ENCODE measurements at regions not wholly inside any gene's neighbourhood (a gene's known extent, or its start where the extent isn't known, plus 50 kb on each side); places are given as distances from the start of the nearest gene placed in this dataset.

DNA sequence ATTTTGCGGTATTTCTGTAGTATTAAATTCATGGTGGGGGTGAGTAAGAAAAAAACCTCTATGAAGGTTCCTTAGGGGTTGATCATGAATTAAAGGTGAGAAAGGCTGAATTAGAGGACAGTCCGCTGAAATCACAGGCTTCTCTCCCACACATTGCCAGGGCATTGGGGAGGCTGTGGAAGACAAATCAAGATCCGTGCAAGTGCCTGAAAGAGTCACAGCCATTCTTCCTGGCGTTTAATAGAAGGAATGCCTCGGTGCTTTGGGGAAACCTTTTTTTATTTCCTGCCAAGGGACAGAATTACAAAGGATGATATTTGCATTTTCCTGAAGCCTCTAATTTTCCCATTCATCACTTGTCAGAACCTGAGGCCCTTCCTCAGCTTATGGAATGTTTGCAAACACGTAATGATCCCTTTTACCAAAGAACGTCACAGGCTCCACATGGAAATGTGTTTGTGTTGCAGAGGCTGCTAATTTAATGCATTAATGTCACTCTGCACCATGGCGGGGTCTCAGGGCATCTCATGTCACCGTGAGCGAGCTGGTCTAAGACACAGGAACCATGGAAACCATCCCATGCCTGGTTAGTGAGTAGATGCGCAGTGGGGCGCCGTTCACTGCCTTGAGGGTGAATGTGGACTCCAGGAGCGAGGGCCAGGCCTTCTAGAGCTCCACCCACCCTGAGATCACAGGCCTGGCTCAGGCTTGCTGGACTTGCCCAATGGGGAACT is 185.9 kb upstream of the SULF2 start:
- TF ChIP-seq, protein P1, sequence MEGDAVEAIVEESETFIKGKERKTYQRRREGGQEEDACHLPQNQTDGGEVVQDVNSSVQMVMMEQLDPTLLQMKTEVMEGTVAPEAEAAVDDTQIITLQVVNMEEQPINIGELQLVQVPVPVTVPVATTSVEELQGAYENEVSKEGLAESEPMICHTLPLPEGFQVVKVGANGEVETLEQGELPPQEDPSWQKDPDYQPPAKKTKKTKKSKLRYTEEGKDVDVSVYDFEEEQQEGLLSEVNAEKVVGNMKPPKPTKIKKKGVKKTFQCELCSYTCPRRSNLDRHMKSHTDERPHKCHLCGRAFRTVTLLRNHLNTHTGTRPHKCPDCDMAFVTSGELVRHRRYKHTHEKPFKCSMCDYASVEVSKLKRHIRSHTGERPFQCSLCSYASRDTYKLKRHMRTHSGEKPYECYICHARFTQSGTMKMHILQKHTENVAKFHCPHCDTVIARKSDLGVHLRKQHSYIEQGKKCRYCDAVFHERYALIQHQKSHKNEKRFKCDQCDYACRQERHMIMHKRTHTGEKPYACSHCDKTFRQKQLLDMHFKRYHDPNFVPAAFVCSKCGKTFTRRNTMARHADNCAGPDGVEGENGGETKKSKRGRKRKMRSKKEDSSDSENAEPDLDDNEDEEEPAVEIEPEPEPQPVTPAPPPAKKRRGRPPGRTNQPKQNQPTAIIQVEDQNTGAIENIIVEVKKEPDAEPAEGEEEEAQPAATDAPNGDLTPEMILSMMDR (IDR thresholded peaks at IDR 0.05; ENCODE audit: insufficient read depth in 1 of 2, low read depth in 1 of 2, low read length in 1 of 2, severe bottlenecking in 1 of 2, unreplicated experiment in 1 of 2): no peak
- Mint-ChIP-seq H3K27ac (ENCODE audit: unreplicated experiment) (no peak overlapping the region), H3K4me3 (ENCODE audit: unreplicated experiment) (no peak overlapping the region), H3K27me3 (ENCODE audit: insufficient read depth, unreplicated experiment) (no peaks in the 10 kb centered on the region), H3K9me3 (ENCODE audit: unreplicated experiment) (no peaks in the 10 kb centered on the region), H3K36me3 (ENCODE audit: insufficient read depth, unreplicated experiment) (no peaks in the 10 kb centered on the region), H3K4me1 (ENCODE audit: low read depth, unreplicated experiment) (no peaks in the 10 kb centered on the region)
- Histone ChIP-seq H3K27me3 (replicated peaks; ENCODE audit: control insufficient read depth, insufficient read depth, low read length) (no peaks in the 10 kb centered on the region), H3K4me3 (ENCODE audit: low read depth, low read length) (no peak overlapping the region), H3K36me3 (ENCODE audit: control insufficient read depth, insufficient read depth, low read length) (no peaks in the 10 kb centered on the region), H3K9me3 (no peaks in the 10 kb centered on the region), H3K4me1 (peaks cover 6% of the 10 kb centered on the region; the same call in 1 of the 2 replicates)
- intact Hi-C loops (cut with micrococcal nuclease; ENCODE audit: unreplicated experiment): no loop called here
- BruUV-seq (replicated peaks): no TSS peak
- CTCF ChIA-PET: interaction anchor here (0.5 to 1.0 kb wide), 2 partner anchors 291 to 649 kb away, joined by 3 read pairs; no protein-coding TSS in a partner anchor
- POLR2A ChIA-PET: no interaction called here
- DNase-seq: no peak

DNA sequence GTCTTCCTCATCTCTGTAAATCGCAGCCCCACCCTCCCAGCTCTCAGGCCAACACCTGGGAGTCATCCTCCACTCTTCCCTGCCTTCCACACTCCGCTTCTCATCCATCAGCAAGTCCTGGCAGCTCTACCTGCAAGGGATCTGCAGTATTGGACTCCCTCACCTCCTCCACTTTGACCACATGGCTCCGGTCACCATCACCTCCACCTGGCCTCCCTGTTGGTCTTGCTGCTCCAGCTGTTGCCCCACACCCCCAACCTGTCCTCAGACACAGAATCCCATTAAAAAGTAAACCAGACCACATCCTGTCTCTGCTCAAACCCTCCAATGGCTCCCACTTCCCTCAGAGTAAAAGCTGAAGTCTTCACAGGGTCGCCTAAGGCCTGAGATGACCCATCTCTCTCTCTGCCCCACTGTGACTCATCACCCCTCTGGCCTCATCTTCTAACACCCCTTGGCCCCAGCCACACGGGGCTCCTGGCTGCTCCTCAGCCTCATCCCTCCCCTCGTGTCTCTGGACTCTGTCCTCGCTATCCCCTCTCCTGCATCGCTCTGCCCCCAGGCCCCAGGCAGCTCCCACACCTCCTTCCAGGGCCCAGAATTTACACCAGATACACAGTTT is 185.1 kb upstream of the SULF2 start:
- Mint-ChIP-seq H3K4me3 (ENCODE audit: unreplicated experiment) (no peak overlapping the region), H3K27me3 (ENCODE audit: insufficient read depth, unreplicated experiment) (no peaks in the 10 kb centered on the region), H3K36me3 (ENCODE audit: insufficient read depth, unreplicated experiment) (no peaks in the 10 kb centered on the region), H3K9me3 (ENCODE audit: unreplicated experiment) (no peaks in the 10 kb centered on the region), H3K27ac (ENCODE audit: unreplicated experiment) (peak overlapping the region; percentile 1), H3K4me1 (ENCODE audit: low read depth, unreplicated experiment) (no peaks in the 10 kb centered on the region)
- Histone ChIP-seq H3K4me1 (peaks cover 6% of the 10 kb centered on the region; the same call in 1 of the 2 replicates), H3K36me3 (ENCODE audit: control insufficient read depth, insufficient read depth, low read length) (no peaks in the 10 kb centered on the region), H3K9me3 (no peaks in the 10 kb centered on the region), H3K4me3 (ENCODE audit: low read depth, low read length) (no peak overlapping the region), H3K27me3 (replicated peaks; ENCODE audit: control insufficient read depth, insufficient read depth, low read length) (no peaks in the 10 kb centered on the region)
- TF ChIP-seq, protein P1 (IDR thresholded peaks at IDR 0.05; ENCODE audit: insufficient read depth in 1 of 2, low read depth in 1 of 2, low read length in 1 of 2, severe bottlenecking in 1 of 2, unreplicated experiment in 1 of 2): no peak
- CTCF ChIA-PET: no interaction called here
- BruUV-seq (replicated peaks): no TSS peak
- intact Hi-C loops (cut with micrococcal nuclease; ENCODE audit: unreplicated experiment): no loop called here
- POLR2A ChIA-PET: no interaction called here
- DNase-seq: no peak

DNA sequence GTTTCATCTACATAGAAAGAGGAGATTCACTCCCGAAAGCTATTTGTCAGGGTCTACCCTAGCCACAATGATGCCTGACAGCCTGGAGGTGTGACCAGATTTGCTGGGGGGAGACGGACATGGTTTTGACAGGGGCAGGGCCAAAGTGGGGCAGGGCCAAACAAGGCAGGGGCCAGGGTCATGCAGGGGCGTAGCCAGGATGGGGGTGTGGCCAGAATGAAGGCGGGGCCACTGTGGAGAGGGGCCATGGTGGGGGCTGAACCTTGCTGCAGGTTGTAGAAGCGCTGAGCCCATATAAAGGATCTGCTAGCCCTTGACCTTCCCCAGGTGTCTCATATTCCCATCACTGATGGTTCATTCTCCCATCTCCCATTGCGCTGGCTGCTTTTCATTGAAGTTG is 184.1 kb upstream of the SULF2 start:
- Mint-ChIP-seq H3K4me1 (ENCODE audit: low read depth, unreplicated experiment) (no peaks in the 10 kb centered on the region), H3K27me3 (ENCODE audit: insufficient read depth, unreplicated experiment) (no peaks in the 10 kb centered on the region), H3K27ac (ENCODE audit: unreplicated experiment) (no peak overlapping the region), H3K4me3 (ENCODE audit: unreplicated experiment) (no peak overlapping the region), H3K9me3 (ENCODE audit: unreplicated experiment) (no peaks in the 10 kb centered on the region), H3K36me3 (ENCODE audit: insufficient read depth, unreplicated experiment) (no peaks in the 10 kb centered on the region)
- intact Hi-C loops (cut with micrococcal nuclease; ENCODE audit: unreplicated experiment): no loop called here
- POLR2A ChIA-PET: no interaction called here
- no peak overlapping the region for H3K4me3 ChIP-seq (ENCODE audit: low read depth, low read length)
- BruUV-seq (replicated peaks): no TSS peak
- H3K27me3 ChIP-seq (replicated peaks; ENCODE audit: control insufficient read depth, insufficient read depth, low read length): no peaks in the 10 kb centered on the region
- H3K9me3 ChIP-seq: no peaks in the 10 kb centered on the region
- H3K36me3 ChIP-seq (ENCODE audit: control insufficient read depth, insufficient read depth, low read length): no peaks in the 10 kb centered on the region
- no peak for DNase-seq
- H3K4me1 ChIP-seq: peaks cover 6% of the 10 kb centered on the region; the same call in 1 of the 2 replicates
- CTCF ChIA-PET: no interaction called here
- TF ChIP-seq, protein P1 (IDR thresholded peaks at IDR 0.05; ENCODE audit: insufficient read depth in 1 of 2, low read depth in 1 of 2, low read length in 1 of 2, severe bottlenecking in 1 of 2, unreplicated experiment in 1 of 2): no peak

All from Caco-2 (cell line).